Left cardiac atrium (tissue), 4 donors: ENCODE measurements at regions not wholly inside any gene's neighbourhood (a gene's known extent, or its start where the extent isn't known, plus 50 kb on each side); places are given as distances from the start of the nearest gene placed in this dataset.
A peak's percentile ranks its signal among the peaks of the same experiment; 100 is the strongest.
"Not testable (repeated sequence)": the region's sequence is repeated elsewhere in the genome, so short reads cannot be mapped to it uniquely, and the experiment has no call there.

ENCODE experiments used
- ATAC-seq, 2 donors: fragments of 200-7000 bp; cut with Tn5 transposase; one replicate each; pipeline ENCODE4 v1.9.1; 2020; ENCODE audit warnings: mild to moderate bottlenecking in 2 of 2, moderate library complexity in 2 of 2
- DNase-seq: peaks from one replicate; pipeline ENCODE4 v3.0.0-alpha.2; 2020
- intact Hi-C, 2 donors: fragments of 100-400 bp; cut with DNase I; formaldehyde crosslinking; loops; one replicate each; pipeline versions ENCODE4 v1.14.1 to v1.15.1; 2022 to 2023
- donor health status: DM: no; HTN: yes; CAD: no.
- donor health status: DM: no; HTN: yes; CAD: no; lungs with severe emphysema.
- donor health status: DM: yes; HTN: yes; CAD: no.
- donor health status: Dilated cardiomyopathy.

DNA sequence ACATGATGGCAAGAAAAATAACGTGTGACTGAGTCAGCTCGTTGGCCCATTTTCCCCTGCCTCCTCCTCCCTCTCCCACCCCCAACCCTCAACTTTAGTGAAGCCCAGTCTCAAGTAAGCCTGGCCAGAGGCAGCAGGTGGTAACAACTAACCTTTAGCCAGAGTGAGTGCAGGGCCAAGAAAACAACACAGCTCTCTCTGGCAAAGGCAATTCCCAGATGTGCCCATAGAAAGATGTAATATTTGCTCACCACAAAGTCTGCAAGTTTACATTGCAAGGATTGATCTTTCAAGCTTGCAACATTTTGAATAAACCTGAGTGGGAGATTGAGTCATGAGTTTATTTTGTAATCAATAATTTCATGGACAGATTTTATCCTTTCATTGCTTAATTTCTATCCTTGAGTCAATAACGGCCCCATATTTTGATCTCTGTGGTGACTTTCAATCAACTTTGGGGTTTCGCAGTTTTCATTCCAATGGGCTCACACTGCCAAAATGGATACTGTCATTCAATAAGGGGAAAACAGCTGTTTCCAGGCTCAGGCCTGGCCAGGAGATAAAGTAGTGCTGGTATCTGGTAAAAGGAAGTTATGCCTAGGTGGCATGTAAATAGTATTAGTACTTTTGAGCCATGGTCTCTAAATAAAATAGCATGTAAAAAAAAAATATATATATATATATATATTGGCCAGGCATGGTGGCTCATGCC is 130.7 kb upstream of the TMEM164 start:
- peak; percentile 43 to 57 for ATAC-seq
- intact Hi-C loops = no loop called here
- DNase-seq = peak; percentile 26

- DNase-seq (no peak), ATAC-seq (no peak)
- intact Hi-C loops = no loop called here
Measured at GRCh38 chrX:109873574-109873973, 129.3 kb upstream of the TMEM164 start.

DNA sequence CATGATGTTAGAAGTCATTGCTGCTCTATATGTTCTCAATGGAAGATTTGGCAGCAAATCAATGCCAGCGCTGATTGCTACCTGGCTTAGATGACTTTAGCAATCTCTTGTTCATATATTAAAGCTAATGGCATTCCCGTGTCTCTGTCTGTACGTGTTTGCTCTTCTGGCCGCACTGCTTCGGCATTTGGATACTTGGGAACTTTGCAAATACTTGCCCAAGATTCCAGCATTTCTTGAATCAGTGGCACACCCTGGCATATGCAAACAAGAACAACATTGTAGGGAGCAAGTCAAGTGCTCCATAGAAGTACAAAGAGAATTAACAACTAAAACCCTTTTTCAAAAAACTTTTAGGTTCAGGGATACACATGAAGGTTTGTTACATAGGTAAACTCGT is 128.9 kb upstream of the TMEM164 start:
- ATAC-seq (no peak), DNase-seq (no peak)
- intact Hi-C loops = no loop called here

DNA sequence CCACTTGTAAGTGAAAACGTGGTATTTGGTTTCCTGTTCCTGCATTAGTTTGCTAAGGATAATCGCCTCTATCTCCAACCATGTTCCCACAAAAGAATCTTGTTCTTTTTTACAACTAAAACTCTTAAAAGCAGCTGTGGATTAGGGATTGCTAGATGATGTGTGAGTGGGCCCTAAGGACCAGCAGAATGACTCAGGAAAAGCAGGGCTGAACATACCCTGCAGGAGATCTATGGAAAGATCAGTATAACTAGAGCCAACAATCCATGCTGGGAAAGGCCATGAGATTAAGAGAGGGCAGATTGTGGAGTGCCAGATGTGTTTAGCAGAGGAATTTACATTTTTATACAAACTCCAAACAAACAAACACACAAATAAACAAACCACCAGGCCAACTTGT is 128.4 kb upstream of the TMEM164 start:
- intact Hi-C loops = no loop called here
- no peak for ATAC-seq
- no peak for DNase-seq

DNA sequence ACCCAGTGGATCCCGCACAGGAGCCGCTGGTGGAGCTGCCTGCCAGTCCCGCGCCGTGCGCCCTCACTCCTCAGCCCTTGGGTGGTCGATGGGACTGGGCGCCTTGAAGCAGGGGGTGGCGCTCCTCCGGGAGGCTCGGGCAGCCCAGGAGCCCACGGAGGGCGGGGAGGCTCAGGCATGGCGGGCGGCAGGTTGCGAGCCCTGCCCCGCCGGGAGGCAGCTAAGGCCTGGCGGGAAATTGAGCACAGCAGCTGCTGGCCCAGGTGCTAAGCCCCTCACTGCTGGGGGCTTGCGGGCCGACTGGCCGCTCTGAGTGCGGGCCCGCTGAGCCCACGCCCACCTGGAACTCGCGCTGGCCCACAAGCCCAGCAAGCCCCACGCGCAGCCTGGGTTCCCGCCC is 127.1 kb upstream of the TMEM164 start:
- ATAC-seq = no peak
- intact Hi-C loops = no loop called here

GRCh38 chrX:109878236-109878635 is 124.7 kb upstream of the TMEM164 start:
- no peak for DNase-seq
- ATAC-seq = no peak
- intact Hi-C loops = no loop called here

More for the DNA sequence above, 127.1 kb upstream of the TMEM164 start:
- no peak for DNase-seq

GRCh38 chrX:109879991-109880390 is 122.9 kb upstream of the TMEM164 start:
- ATAC-seq (no peak), DNase-seq (no peak)
- intact Hi-C loops = loop anchor here (10.0 kb wide), 2 partner anchors 165 to 395 kb away; partner anchors contain the start of gene GUCY2F (in 2 of the 2)

DNA sequence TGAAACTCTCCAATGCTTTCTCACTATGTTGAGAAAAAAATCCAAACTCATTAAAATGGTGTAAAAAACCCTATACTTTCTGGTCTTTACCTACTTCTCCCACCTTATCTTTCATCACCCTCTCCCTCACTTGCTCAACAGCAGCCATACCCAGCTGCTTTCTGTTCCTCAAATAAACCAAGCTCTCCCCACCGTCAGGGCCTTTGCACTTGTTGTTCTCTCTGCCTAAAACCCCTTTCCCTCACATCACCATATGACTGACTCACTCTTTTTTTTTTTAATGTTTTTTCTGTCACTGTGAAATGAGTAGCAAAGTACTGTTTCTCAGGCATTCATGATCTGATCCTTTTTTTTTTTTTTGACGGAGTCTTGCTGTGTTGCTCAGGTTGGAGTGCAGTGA is 122.3 kb upstream of the TMEM164 start:
- intact Hi-C loops = loop anchor here (10.0 kb wide), 2 partner anchors 166 to 396 kb away; partner anchors contain the start of gene GUCY2F (in 2 of the 2)
- no peak for ATAC-seq
- no peak for DNase-seq

DNA sequence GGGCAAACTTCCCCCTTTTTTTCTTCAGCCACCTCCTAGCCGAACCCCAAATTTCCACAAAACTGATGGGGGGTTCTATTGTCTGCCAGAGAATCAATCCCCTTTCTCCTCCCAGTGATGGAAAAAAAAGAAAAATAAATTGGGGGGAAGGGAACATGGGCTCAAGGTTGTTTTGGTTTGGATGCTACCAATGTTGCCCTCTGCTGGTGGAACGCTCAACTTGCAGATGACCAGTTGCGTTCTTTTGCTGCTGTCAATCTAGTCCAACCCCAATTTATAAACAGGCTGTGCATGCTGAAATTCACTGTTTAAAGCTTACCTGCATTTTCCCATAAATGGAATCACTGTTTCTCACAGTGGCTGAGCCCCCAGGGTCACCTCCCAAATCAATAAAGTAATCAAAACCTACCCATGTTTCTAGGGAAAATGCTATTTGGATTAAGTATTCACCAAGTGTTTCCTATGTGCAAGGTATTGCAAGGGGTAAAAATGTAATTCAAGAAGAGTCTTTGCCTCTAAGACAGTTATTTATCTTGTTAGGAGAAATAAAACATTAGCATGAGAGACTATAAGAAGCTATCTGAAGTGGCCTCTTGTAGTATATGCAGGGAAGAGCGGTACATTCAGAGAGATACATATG is 116.7 kb upstream of the TMEM164 start:
- intact Hi-C loops = loop anchor here (10.0 kb wide), 2 partner anchors 171 to 401 kb away; partner anchors contain the start of gene GUCY2F (in 2 of the 2)

DNA sequence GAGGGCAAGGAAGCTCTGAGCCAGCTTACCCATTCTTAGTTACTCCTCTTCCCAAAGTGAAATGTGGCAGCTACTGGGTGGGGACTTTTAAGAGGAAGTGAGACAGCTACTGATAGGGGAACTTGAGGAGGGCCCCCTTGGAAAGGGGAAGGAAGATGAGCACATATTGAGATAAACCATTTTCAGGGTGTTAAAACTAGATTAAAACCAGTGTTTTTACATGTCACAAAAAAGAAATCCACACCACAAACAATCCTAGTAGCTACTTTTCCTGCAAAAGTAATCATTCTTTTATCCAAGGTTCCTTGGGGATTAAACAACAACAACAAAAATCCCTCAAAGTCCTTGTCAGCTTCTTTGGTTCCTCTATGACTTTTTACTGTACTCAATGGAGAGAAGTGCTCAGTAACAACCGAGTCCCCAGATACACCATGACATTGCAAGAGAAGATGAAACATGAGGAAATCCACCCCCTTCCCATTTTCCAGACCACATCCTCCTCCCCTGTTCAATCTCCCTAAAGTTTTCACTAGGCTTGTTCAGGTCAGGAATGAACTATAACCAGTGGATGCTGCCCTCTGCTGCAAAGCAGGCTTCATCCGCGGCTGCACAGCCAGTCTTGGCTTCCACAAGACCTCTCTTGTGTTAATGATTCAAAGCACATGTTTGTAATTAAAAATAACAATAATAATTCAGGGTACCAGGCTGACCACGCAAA is 113.5 kb upstream of the TMEM164 start:
- DNase-seq (no peak), ATAC-seq (peak; percentile 19 to 58)
- intact Hi-C loops = loop anchor here (10.0 kb wide), 2 partner anchors 175 to 405 kb away; partner anchors contain the start of gene GUCY2F (in 2 of the 2)

More for the DNA sequence above, 116.7 kb upstream of the TMEM164 start:
- DNase-seq = peak; percentile 33
- ATAC-seq = no peak

GRCh38 chrX:109890300-109890699 is 112.6 kb upstream of the TMEM164 start:
- intact Hi-C loops = no loop called here
- ATAC-seq = no peak
- DNase-seq = no peak

GRCh38 chrX:109890910-109891502 is 111.9 kb upstream of the TMEM164 start:
- DNase-seq = peak; percentile 55
- peak; percentile 67 to 76 for ATAC-seq
- intact Hi-C loops = no loop called here

DNA sequence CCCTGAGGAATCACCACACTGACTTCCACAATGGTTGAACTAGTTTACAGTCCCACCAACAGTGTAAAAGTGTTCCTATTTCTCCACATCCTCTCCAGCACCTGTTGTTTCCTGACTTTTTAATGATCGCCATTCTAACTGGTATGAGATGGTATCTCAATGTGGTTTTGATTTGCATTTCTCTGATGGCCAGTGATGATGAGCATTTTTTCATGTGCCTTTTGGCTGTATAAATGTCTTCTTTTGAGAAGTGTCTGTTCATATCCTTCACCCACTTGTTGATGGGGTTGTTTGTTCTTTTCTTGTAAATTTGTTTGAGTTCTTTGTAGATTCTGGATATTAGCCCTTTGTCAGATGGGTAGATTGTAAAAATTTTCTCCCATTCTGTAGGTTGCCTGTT is 106.9 kb upstream of the TMEM164 start:
- ATAC-seq, DNase-seq, intact Hi-C loops: not testable (repeated sequence)

GRCh38 chrX:109902665-109903064 is 100.2 kb upstream of the TMEM164 start:
- no peak for DNase-seq
- no peak for ATAC-seq
- intact Hi-C loops = no loop called here

GRCh38 chrX:109911046-109911445 is 91.9 kb upstream of the TMEM164 start:
- intact Hi-C loops = no loop called here
- DNase-seq (no peak), ATAC-seq (no peak)

DNA sequence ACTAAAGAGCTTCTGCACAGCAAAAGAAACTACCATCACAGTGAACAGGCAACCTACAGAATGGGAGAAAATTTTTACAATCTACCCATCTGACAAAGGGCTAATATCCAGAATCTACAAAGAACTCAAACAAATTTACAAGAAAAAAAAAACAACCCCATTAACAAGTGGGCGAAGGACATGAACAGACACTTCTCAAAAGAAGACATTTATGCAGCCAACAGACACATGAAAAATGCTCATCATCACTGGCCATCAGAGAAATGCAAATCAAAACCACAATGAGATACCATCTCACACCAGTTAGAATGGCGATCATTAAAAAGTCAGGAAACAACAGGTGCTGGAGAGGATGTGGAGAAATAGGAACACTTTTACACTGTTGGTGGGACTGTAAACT is 89.9 kb upstream of the TMEM164 start:
- intact Hi-C loops, ATAC-seq, DNase-seq: not testable (repeated sequence)

DNA sequence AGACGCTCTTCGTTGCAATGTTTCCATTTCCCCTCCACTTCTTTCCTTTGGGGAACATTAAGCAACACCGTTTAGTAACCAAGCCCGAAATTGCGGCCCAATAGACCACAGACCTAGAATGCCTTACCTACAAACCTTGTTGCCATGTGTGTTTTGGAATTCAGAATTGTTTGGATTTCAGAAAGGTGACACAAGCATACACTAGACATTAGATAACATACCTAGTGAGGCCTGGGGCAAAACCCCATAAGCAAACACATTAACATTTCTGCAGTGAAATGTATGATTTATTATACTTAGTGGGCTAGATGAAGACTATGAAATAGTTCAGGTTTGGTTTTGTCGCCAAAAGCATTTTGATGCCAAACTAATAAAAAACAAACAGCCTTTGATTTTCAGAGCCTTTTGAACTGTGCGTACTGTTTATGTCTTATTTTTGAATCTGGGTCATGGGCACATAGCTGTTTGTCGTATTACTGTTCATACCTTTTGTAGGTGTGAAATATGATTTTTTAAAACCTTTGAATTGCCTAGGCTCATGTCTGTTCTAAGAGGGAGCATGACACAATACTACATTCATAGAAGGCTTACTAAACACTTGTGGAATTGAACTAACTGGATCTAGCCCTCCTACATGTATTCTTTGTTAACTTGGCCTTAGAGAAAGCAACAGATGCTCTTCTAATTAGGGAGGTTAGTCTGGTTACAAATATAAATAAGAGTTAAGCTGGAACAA is 88.6 kb upstream of the TMEM164 start:
- no peak for DNase-seq
- intact Hi-C loops = no loop called here
- ATAC-seq = no peak

DNA sequence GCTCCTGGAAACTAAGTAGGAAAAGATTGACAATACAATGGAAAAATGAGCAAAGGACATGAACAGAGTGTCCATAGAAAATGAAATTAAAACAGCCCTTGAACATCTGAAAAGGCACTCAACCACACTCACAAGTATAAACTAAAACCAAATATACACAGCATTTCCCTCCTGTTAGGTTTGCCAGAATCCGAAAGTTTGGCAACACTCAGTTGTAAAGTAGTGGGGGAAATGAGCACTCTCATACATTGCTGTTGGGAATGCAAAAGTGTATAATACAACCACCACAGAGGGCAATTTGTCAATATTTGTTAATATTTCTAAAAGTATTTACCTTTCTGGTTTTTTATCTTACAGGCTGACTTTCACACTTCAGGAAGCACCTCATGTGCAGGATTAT is 84.2 kb upstream of the TMEM164 start:
- no peak for ATAC-seq
- DNase-seq = no peak
- intact Hi-C loops = loop anchor here in 1 of 2 donors (5.0 kb wide), 1 partner anchor 229 kb away; no protein-coding TSS in a partner anchor

DNA sequence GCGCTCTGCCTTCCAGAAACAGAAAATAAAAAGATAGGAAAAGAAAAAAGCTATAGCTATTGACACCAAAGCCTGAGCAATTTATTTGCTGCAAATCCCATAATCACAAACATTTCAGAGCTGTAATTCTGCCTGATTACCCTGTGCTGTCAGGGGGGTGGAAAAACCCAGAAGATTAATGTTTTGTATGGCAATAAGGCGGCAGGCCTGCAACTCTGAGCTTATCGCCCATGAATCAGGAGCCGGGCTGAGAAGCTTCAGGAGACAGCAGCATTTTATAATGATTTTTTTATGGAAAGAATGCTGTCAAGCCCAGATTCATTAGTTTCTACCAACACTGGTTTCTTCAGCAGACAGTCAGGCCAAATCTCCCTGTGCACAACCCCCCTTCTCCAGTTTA is 82.6 kb upstream of the TMEM164 start:
- intact Hi-C loops = no loop called here
- DNase-seq = no peak
- no peak for ATAC-seq
